NCI-H524 treated with DMSO at 0.1 percent for 48 hours (cell line): ENCODE measurements at regions not wholly inside any gene's neighbourhood (a gene's known extent, or its start where the extent isn't known, plus 50 kb on each side); places are given as distances from the start of the nearest gene placed in this dataset.

ENCODE experiments used
- DNase-seq: peaks from one replicate; lab custom pipeline; 2025; lab: John Stamatoyannopoulos, UW

DNA sequence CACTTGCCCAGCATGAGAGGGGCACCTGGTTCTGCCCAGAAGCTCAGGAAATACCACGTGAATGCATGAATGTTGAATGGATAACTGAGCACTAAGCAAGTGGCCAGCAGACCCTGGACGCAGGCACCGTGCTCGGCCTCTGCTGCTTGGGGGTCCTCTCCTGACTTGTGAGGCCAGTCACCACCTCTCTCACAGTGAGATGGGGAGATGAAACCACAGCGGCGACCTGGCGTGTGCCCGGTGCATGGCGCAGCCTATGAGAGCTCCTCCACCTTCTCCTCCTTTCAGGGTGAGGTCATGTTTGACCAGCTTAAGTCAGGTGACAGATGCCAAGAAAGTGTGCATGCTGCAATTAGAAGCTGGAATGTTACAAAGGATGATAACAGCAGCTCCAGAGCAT lies 75.5 kb downstream of the HMX1 start:
- DNase-seq: no peak

DNA sequence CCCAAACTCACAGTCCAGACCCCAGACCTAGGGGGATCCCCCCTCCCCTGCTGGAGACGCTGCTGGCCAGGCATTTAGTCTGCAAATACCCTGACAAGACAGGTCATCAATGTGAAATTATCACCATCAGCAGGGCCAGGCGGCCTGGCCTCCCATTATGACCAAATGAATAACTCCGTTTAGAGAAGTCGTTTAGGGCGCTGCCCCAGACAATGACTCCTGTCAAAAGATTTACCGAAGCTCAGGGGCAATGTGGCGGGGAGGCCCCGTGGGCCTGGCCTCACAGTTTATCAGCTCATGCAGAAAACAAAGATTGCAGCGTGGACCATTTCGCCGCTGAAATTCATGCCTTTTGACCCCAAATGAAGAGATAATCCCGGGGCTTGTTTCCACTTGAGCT lies 76.5 kb downstream of the HMX1 start:
- no peak for DNase-seq

DNA sequence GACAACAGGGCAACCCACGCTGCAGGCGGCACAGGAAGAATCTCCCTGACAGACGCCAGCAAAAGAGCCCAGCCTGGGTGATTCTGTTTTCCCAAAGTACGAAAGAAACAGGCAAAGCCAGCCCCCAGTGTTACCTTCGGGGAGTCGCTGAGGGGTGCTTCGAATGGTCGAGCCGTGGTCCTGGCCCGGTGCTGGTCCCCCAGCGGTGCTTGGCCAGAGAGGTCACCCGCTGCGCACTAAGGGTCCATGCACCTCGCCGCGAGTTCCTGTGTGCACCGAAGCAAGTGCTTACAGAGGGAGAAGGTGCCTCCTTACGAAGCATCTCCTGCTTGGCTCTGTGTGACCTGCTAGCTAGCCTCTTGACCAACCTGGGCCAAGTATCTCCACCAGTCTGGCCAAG lies 77.1 kb downstream of the HMX1 start:
- DNase-seq: no peak

DNA sequence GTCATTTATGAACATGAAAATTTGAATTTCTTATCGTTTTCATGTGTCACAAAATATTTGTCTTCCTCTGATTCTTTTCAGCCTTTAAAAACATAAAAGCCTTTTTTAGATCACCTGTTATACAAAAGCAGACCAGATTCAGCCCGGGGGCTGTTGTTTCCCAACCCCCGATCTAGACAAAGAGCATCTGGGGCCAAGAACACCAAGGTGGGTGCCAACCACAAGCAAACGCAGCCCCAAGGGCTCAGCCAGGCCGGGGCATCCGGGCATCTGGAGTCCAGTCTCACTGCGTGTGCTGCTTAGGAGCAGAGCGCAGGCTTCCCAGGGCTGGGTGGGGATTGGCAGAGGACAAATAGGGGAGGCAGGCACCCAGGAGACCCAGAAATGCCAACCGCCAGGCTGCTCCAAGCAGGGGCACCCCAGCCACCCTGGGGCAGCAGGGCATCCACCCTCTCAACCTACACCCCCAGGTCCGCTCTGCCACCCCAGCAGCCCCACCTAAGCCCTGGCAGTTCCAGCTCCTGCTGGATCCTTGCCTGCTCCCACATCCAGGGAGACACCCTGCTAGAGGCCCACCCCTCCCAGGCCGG lies 78.0 kb downstream of the HMX1 start:
- no peak for DNase-seq

DNA sequence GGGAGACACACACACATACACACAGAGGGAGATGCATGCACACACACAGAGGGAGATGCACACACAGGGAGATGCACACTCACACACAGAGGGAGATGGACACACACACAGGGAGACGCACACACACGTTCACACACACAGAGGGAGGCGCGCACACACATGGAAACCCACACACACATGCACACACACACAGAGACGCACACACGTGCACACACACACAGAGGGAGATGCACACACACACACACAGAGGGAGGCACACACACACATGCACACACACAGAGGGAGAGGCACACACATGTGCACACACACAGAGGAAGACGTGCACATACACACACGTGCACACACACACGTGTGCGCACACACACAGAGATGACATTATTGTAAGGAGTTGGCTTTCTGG lies 79.1 kb downstream of the HMX1 start:
- no peak for DNase-seq

DNA sequence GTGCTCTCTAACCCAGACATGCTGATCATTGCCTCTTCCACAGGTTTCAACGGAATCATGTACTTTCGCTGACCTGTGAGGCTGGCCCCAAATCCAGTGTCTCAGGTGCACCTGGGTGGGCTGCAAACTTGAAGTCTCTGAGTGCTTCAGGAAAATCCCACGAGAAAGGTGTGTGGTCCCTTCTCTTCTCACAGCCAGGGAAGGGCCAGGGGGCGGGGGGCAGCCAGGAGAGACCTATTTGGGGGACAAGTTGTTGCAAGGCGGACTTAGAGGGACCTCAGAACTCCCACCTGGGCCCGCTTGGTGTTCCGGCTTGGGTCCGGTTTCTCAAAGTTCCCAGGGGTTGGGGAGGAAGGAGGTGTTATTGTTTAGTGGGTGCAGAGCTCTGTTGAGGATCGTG lies 80.0 kb downstream of the HMX1 start:
- DNase-seq: no peak

DNA sequence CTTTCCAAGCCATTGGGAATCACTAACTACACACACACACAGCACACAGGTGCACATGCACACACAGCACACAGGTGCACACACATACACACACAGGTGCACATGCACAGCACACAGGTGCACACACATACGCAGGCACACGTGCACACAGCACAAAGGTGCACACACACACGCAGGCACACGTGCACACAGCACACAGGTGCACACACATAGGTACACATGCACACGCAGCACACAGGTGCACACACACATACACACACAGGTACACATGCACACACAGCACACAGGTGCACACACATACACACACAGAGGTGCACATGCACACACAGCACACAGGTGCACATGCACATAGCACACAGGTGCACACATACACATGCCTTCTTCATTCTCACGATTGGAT lies 80.9 kb downstream of the HMX1 start:
- DNase-seq: no peak

DNA sequence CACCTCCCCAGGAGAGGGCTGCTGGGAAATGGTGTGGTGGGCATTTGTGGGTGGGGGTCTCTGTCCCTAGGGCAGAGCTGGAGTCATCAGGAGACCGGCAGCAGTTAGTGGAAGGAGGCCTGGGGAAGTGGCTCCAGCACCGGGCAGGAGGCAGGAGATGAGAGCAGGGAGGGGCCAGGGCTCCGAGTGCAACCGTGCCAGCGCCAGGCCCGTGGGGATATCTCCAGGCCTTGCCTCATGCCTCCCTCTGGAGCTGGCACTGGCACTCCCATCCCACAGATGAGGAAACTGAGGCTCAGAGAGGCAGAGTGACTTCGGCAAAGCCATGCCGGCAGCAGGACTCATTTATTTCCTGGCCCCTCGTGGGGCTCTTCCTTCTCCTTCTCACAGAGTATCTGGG lies 83.5 kb downstream of the HMX1 start:
- DNase-seq: no peak

DNA sequence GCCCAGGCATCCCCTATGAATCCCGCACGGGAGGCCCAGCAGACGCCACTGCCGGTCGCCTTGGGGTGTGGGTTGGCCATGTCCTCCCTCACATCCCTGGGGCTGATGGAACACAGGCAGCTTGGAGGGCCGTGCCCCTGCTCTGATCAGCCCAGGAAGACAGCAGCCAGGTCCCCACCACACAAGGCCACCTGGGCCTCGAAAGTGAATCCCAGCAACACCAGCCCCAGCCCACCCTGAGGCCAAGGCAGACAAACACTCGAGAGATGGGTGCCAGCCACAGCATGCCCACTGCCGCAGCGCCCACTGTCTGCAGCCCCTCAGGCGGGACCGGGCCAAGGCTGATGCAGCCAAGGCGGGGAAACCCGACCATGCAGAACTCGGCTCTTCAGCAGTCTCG lies 85.5 kb downstream of the HMX1 start:
- no peak for DNase-seq

DNA sequence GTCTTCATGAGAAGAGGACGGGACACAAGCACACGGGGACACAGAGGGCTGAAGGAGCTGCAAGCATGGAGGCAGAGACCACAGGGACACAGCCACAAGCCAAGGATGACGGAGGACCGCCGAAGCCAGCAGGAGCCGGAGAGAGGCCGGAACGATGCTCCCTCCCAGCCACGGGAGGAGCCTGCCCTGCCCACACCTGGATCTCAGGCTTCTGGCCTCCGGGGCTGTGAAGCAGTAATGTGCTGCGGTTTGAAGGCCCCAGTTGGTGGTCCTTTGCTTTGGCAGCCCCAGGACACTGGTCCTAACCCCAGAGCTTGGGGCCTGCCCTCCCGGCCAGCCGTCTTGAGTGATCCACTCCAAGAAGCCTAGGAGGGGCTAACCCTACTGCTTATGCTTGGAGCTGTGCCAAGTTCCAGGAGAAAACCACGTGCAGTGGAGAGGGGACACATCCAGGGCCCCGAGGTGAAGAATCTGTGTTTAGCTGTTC lies 85.9 kb downstream of the HMX1 start:
- no peak for DNase-seq

DNA sequence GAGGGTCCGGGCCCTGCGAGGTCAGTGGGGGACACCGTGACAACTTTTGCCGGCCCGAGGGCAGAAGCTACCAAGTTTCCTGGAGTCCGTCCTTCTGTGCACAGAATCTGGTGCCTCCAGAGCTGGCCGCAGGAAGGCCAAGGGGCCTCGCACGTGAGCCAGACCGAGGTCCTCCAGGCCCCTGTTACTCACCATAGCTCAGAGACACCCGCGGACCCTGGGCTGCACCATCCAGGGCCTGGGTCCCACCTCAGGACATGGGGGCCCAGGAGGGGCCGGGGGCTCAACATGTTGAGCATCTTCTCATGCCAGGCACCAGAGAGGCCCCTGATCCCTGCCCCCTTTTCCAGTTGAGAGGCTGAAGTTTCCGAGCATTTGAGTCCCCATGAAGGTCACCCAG lies 87.9 kb downstream of the HMX1 start:
- no peak for DNase-seq

DNA sequence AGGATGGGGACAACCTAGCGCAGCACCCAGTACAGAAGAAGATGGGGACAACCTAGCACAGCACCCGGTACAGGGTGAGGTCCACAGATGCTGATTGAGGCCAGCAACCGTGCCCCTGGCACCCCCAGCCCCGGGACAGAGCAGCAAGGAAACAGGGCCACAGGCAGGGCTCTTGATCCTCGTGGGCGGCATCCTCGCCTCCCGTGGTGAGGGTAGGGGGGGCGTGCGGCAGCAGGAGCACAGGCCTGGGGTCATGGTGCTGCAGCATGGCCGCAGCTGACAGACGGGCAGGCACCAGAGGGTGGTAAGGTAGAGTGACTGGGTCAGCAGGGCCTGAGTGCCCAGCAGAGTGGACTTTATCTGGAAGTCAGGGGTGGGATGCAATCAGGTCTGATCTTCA lies 89.5 kb downstream of the HMX1 start:
- no peak for DNase-seq

DNA sequence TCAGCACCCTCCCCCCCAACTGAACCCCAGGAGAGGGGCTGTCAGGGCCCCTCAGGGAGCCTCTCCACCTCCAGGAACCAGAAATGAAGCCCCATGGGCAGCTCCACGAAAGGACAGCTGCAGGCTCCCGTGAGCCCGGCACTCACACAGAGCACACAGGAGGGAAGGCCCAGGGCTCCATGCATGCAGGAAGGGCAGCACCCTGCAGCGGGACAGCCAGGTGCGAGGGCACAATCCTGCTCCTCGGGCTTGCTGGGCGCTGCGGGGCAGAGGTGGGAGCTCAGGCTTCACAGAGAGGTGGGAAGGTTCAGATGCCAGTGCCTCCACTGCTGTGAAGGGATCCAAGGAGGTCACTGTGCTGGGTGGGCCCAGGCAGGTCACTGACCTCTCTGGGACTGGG lies 90.0 kb downstream of the HMX1 start:
- DNase-seq: no peak

DNA sequence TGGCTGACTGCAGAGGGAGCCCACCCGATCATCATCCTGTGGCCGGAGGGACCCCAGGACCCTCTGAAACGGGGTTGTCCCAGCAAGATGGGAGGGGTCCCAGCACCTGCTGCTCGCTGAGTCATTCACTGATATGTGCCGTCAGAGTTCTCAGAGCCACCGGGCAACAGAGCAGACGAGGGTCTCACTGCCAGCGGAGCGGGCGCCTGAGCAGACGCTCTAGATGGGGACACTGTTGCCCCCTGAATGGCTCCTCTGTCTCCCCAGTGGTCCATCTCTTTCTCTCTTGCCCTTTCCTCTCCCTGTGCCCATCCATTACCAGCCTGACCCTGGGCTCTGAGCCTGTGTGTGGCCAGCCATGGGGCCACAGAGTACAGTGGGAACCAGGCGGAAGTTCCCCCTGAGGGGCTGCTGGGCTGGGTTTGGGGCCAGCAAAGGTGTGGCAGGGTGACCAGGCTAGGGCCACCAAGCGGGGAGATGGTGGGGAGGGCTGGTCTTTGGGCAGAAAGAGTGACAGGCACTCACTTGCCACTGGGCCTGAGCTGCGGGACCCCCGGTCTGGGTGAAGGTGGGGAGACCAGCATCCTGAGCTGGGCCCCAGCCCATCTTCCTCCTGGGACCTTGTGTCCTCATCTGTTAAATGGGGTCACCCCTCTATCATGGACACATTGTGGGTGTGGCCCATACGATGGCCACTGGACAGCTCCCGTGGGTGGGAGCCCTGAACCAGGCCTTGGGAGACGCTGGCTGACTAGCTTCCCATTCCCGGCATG lies 90.9 kb downstream of the HMX1 start:
- DNase-seq: no peak

DNA sequence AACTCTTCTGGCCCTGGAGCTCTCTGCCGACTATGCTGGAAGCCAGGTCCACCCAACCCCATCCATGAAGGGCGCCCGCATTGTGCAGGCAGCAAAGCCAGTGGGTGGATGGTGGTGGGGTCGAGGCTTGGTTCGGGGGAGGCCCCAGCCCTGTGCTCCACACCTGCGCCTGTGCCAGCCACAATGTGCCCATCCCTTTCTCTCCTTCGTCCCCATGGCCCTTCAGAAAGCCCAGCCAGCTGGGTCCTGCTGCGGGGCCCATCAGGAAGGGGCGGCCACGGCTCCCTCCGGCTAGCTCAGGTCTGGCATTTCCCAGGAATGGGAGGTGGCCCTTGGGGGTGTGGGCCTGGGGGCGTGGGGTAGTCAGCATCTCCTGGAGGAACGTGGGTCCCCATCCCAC lies 91.6 kb downstream of the HMX1 start:
- DNase-seq: no peak

DNA sequence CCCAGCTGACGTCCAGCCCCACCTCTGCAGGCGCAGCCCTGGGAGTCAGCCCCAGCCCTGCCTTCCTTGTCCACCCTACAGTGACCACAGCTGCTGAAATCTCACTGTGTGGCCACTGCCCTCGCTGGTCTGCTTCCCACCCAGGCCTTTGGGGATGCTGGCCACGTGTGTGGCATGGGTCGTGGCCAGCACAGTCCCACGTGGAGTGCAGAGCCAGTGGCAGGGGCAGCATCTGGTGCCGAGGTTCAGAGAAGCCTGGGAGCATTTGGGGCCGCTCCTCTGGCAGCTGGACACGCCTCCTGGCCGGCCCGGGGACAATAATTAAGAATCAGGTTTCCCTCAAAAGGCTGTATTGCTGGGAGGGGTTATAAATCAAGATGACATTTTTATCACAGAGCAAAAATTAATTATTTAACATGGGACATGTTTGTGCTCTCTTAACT lies 92.1 kb downstream of the HMX1 start:
- DNase-seq: no peak

DNA sequence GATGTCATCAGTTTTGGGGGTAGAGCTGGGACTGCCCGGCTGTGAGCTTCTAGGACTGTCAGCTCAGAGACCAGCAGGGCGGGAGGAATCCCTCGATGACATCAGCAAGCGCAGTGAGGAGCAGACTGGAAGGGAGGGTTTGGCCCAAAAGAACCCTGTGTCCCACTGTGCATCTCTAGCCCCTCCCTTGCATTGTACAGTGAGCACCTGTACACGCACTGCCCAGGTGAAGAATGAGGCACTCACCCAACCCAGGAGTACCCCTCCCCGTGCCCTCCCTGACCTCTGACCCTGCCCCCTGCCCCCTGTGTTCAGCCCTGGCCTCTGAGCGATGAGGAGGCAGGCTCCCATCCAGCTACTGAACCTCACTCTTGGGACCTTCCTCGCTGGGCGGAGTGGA lies 92.9 kb downstream of the HMX1 start:
- no peak for DNase-seq

DNA sequence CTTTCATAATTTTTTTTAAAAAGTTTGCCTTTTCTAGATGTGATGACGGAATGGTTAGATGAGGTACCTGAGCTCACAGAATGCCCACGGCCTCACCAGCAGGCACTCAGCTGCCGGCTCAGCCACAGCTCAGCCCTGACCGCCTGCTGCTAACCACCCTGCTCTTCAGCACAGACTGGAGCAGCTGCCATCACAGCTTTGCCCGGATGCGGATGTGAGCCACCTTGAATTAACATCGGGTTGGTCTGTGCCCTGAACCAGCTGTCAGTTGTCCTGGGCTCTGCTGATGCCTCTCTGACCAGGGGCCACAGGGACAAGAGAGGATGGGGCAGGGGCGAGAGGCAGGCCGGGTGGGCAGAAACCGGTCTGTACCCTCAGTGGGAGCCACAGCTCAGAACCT lies 93.3 kb downstream of the HMX1 start:
- DNase-seq: no peak

DNA sequence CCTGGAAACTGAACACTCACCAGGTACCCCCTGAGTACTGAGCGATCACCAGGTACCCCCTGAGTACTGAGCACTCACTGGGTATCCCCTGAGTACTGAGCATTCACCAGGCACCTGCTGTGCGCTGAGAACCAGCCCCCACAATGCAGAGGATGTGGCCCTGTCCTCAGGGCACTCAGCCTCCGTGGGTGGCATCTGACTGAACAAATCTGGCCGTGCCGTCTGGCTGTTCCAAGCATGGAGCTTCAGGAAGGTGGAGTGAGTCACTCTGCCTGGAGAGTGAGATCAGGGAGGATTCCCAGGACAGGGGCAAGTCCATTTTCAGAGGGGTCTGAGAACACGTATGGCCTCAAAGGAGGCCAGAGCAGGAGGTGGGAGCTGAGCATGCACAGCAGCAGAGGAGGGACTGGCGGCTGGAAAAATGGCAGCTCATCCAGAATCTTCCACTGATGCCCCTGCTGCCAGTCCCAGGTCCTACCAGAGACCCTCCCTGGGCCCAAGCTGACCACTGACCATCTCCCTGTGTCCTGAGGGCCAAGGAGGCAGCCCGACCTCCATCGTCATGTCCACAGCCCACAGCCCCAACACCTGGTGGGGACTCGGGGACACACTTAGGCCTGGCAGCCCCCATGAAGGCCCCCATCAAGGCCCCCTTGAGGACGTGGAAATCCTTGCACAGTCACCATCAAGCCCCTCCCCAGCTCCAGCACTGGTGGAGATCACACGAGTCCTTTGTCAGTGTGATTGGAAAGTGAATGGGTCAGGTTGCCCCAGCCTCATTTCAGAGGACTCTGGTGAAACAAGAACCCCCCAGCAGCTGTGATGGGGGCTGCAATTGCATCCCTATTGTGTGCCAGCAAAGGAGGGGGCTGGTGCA lies 94.1 kb downstream of the HMX1 start:
- no peak for DNase-seq

DNA sequence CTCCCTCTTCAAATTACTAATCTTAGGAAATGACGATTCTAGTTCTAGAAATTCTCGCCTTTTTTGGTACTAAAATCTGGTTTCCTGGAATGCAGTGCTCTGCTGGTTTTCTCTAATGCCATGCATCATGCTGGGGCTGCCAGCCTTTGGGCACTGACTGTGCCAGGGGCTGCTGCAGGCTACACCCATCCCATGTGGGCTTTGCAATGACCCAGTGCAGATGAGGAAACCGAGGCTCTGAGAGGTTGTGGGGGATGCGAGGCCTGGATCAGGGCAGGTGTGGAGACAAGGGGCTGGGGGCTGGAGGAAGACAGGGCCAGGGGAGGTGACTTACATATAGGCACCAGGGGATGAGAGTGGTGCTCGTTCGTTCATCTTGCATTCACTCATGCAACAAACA lies 95.3 kb downstream of the HMX1 start:
- no peak for DNase-seq

DNA sequence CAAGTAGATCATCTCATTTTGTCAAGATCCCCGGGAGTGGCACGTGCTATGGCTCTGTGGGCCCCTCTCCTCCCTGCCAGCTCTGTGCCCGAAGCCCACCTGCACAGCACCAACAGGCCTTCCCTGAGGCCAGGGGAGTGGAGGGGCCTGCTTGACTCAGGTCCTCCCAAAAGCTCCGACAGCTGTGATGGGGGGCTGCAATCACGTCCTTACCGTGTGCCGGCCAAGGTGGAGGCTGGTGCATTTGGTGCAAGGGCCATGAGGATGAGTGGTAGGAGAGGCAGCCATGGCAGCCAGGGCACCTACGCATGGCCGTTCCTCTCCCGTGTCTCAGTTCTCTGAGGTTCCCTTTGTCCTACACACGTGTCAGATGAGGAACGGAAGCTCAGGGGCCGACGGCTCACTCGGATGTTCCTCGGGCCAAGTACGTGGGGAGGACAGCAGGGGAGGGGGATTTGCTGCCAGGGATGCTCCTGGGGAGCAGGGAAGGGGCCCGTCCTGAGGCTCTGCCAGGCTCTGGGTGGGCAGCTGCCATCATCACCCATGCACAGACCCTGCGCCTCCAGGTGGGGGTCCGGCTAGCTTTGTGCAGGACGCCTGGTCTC lies 95.8 kb downstream of the HMX1 start:
- no peak for DNase-seq

DNA sequence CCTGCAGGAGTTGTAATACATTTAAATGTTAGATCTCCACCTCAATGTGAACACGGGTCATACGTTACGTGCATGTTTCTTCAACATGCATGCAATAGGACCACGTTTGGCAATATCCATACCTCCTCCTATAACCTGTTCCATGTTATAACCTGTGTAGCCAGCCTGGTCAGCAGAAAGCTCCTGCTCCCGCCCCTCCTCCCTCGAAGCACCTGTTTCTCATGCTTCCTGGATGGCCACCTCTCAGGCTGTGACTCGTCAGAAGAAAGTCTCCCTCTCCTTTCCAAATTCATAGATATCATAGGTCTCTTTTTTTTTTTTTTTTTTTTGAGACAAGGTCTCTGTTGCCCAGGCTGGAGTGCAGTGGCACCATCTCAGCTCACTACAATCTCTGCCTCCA lies 96.5 kb downstream of the HMX1 start:
- no peak for DNase-seq

DNA sequence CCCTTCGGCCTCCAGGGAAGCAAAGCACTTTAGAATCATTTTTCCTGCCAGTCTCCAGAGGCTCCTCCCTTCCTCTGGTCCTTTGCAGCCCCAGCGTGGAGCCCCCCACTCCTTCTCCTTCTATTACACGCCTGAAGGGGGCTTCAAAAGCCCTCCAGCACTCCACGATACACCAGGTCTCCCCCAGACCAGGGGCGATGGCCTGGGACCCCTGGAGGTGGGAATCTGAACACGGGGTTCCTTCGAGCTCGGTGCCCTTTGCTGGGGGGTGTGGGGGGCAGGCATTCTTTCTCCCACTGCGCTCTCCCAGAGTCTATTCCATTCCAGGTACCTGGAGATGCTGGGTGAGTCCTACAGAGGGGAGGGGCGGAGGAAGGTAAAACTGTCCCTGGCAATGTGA lies 97.6 kb downstream of the HMX1 start:
- DNase-seq: no peak
